HT-29 (cell line): ENCODE measurements at regions not wholly inside any gene's neighbourhood (a gene's known extent, or its start where the extent isn't known, plus 50 kb on each side); places are given as distances from the start of the nearest gene placed in this dataset.
"Not testable (repeated sequence)": the region's sequence is repeated elsewhere in the genome, so short reads cannot be mapped to it uniquely, and the experiment has no call there.

Source experiments
- DNase-seq: peaks from one replicate; pipeline ENCODE4 v3.0.0-alpha.2; 2015; ENCODE audit warnings: low spot score

DNA sequence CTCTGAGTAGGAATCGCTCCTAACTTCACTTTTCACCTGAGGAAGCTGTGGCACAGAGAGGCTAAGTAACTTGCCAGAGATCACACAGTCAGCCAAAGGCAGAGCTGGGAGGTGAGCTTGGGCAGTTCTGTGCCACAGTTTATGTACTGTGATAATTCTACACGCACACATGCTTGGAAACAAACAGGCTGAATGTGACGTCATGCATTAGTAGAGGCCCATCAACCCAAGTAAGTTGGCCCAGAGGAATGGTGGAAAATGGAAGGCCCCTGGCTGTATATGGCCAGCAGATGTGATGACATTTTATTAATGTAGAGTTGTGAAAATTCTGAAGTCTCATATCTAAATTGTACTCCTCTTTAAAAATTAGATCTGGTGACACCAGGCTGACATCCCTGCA lies 394.0 kb downstream of the MIAT start:
- no peak for DNase-seq

DNA sequence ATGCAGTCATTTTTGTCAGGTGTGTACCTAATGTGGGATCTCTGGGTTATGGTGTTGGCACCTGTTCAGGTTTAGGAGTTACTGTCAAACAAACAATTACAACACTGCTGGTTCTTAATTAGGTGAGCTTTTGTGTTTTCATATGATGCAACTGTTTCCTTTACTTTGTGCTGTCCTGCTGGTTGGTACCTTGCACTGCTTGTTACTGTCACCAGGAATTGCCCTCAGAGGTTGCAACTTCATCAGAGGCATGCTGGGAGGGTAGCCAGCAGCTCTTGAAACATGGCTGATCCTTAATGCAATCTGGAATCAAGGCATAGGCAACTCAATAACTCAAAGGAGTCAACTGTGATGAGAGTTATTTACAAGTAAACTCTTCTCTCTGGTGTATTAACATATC lies 400.3 kb downstream of the MIAT start:
- DNase-seq = no peak

DNA sequence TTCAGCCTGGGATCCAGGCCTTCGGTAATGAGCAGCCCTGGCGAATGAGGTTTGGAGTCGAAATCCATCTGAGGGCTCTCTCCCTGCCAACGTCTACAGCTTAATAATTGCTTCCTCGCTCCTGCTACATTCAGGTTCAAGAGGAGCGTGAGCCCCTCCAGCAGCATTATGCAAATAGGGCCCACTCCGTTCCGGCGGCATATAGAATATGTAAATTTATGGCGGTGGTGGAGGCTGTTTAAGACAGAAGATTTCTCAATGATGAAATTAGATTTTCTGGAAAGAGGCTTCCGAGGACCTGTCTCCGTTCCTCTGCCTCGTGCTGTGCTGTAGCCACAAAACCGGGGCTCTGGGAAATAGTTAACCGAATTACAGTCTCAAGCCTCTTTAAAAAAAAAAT lies 402.8 kb downstream of the MIAT start:
- no peak for DNase-seq

DNA sequence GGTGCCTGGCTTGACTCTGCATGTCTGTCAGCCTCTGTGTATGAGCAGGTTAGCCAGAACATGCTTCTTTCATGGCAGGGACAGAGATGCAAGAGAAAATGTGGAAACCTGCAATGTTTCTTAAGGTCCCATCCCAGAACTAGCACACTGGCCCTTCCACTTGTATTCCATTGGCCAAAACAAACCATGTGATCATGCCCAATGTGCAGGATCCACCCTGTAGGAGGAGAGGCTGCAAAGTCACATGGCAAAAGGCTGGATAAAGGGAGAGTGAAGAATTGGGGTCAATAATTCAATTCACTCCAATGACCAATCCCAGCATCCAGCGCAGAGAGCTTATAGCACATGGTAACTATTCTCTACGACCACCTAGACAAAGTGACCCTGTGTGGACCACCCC lies 405.5 kb downstream of the MIAT start:
- no peak for DNase-seq

DNA sequence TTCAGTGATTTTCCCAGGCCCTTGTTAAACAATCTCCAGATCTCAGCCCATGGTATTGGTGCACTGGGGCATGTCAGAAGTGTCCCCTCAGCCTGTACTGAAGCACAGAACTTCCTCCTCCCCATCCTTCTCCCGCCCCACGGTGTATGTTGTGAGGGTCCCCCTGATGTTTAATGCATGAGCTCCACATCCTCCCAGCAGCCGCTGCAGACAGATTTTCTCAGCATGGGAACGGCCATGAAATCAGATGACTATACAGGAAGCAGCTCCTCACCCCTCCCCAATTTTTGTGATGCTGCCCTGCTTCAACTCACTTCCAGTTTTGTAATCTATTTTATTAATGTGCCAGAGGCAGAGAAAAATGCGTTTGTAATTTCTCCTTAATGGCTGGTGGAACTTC lies 406.0 kb downstream of the MIAT start:
- DNase-seq = no peak

DNA sequence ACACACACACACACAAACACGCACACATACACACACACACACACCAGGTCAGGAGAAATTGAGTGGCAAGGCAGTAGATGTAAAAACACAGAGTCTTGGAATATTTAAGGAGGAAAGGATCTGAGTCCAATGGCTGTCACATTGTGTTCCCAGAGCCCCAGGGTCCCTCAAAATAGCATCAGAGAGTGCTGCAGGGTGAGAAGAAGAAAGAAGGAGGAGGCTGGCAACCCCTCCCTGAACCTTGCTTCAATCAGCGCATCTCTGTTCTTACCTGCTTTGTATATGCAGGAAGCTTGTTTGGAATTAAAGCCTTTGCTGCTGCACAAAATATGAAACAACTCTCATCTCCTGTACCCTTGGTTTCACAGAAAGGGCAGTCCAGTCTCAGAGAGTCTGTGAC lies 406.5 kb downstream of the MIAT start:
- DNase-seq = no peak

DNA sequence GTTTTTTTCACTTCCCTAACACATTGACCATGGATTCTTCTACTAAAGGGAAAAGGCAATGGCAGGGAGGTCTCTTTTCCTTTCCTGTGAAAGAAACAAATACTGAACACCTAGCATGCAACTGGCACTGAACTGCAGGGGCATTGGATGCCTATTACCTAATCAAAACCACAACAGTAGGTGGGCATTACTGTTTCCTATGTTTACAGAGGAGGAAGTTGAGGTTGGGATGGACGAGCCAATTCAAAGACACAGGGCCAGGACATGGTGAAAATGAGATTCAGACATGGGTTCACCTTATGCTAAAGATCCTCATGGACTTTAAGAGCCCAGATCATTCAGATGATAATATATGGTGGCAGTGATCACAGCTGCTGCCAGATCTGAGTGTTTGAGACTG lies 407.0 kb downstream of the MIAT start:
- DNase-seq = no peak

DNA sequence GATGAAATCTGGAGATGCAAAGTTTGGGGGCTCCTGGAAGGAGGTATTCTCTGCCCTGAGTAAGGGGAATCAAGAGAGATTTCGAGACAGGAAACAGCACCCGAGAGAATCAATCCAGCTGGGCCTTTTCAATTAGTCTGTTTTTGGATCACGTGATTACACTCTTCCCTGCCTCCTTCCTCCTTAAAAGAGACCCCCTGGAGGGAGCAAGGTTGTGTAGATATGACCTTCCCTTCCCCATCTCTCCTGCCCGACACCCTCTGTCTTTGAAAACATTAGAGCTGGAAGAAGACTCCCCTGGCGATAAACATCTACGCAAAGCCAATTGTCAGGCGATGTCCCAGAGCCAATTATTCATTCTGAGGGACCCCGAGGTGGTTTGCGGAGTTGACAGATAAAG lies 407.9 kb downstream of the MIAT start:
- DNase-seq = no peak

DNA sequence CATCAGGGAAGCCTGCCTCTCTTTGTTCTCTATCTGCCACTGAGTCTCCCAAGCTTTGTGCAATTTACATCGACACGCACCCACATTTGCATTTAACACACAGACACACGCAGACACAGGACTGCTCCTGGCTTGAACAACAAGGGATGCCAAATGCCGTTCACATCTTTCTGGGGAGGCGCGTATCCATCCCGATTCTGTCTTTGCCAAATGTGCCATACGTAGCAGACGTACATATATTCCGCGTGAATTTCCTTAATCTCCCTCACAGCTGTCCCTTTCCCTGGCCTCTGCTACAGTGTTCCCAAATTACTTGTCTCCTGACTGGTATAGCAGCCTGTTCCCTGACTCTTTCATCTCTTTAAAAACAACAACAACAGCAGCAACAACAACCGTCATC lies 409.5 kb downstream of the MIAT start:
- DNase-seq = no peak

DNA sequence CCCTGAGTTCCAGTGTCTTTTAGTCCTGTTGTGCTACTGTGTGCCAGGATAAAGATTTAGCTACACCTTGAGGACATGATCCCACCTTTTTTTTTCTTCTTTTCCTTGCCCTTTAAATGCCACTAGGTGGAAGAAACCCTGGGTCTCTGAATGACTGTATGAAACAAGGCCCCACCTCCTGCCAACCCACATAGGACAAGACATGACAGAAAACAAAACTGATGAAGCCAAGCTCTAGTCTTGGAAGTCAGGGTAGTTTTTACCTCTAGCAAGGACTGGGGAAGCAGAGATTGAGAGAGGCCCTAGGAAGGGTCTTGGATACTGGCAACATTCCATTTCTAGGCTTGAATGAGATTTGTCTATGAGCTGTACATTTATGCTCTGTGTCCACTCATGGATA lies 410.7 kb downstream of the MIAT start:
- no peak for DNase-seq

DNA sequence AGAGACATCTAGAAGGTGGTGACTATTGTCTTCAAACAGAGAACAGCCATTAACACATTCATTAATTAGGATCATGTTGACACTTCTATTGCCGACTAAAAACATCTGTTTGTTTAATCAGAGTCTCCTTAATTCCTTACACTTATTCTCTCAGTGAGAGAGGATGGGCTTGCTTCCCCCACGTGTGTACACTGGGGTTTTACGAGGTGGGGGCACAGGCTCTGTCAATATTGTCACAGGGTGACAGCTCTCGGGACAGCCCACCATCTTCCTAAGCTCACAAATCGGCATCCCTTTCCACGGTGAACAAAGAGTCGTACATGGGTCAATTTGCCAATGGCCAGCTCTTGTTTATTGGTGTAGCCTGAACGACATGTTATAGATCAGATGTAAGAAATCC lies 413.2 kb downstream of the MIAT start:
- no peak for DNase-seq

DNA sequence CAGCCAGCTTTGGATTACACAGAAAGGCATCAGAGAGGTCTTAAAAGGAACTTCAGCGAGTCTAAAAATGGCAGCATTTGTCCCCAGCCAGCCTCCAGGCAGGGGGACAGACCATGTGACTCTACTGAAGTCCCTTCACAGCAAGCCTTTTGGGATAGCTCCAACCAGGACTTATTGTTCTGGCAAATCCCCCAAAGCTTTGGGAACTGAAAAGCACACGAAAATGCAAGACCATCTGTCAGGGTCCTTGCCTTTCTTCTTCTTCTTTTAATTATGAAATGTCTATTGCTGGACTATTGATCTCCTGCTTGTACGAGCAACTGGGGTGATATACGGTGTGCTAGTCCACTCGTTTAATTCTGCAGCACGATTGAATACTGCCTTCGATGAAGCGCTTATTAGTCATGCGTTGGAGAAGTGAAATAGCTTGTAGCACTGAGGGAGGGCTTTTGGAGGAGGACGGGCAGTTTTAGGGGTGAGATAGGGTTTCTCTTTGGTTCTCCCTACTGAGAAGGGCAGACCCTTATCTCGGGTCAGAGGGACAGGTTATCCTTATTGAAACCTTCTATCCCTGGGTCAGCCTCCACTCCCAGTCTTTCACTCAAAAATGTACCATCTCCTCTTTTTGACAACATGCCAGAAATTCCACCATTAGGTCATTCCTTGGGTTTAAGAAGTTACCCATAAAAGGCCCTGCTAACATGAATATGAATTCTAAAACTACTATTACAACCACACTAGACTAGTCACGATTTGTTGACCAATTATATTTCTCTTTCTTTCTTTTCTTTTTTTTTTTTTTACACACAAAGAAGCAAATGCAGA lies 416.4 kb downstream of the MIAT start:
- no peak for DNase-seq

DNA sequence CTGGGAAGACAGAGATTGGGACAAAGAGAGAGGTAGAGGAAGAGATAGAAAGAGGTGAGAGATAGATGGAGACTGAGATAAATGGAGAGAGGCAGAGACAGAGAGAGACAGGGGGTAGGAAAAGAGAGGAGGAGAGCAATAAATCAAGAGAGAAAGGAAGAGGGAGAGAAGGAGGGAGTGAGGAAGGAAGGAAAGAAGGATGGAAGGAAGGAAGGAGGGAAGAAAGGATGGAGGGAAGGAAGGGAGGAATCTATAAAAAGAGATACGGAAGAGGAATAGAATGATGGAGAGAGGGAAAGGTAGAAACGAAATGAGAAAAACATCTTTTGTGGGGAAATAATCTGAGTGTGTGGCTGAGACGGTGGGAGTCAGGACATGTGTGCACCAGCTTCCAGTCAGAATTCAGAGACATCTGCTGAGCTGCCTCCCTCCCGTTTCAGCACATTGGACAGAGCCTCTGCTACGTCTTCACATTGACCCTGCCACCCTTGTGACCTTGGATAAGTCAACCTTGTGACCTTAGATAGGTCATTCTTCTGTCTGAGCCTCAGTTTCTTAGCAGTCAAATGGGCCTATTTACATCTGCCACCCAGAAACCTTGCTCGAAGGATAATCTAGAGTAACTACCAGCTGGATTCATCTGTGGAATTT lies 417.8 kb downstream of the MIAT start:
- no peak for DNase-seq

DNA sequence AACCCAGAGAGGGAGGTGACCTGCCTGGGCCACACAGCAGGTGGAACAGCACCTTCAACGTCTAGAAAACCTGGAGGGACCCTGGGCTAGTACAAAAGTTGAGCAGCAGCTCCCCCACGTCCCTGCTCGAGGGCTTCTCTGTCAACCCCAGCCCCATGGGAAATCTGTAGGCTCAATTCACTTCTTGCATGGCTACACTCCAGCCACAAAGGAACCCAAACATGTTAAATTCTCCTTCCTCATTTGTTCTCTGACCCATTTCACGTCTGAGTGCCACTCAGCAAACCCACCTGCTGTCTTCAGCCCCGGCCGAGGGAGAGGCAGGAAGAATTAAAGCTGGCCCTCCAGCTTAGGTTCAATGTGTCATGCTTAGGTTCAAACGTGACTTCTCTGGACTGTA lies 418.5 kb downstream of the MIAT start:
- no peak for DNase-seq

DNA sequence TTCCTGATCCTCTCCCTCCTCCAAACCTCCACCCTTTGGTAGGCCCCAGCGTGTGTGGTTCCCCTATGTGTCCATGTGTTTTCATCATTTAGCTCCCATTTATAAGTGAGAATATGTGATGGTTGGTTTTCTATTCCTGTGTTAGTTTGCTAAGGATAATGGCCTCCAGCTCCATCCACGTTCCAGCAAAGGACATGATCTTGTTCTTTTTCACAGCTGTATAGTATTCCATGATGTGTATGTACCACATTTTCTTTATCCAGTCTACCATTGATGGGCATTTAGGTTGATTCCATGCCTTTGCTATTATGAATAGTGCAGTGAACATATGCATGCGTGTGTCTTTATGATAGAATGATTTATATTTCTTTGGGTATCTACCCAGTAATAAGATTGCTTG lies 420.7 kb downstream of the MIAT start:
- not testable (repeated sequence) for DNase-seq

DNA sequence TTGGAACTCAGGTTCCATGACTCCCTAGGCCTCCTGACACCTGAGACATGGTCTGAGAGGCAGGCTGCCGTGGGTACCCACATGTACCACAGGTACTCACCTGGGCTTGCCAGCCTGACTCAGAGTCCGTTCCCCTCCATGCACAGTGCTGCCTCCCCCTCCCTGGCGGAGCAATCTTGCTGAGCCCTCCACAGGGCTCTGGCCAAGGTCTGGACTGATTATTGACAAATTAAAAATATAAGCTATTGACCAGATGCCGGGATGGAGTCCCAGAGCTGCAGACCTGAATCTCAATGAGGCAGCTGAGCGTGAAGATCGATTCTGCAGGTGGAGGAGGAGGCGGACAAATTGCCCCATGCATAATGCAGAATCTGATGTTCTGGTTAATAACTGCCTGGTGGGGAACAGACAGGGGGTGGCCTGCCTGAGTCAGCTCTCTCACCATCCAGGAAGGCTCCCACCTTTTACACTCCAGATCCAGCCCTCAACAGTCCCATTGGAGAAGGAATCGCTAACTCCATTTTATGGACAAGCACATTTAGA lies 422.7 kb downstream of the MIAT start:
- no peak for DNase-seq

DNA sequence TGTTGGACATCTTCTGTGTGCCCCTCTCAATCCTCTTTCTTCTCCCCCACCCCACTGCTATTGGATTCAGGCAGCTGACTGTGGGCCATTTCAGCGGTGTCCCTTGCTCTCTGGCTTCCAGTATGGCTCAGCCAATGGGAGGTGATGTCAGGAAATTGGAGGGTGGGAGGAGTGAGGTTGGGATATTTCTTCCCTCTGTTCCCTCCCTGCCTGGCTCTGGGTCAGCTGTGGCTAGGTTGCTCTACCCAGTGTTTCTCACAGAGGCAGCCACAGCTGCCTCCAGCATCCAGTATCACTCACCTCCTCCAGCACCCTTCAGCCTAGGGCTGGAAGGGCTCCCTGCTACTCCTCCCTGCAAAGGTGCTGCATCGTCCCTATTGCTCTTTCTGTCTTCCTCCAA lies 423.5 kb downstream of the MIAT start:
- no peak for DNase-seq

DNA sequence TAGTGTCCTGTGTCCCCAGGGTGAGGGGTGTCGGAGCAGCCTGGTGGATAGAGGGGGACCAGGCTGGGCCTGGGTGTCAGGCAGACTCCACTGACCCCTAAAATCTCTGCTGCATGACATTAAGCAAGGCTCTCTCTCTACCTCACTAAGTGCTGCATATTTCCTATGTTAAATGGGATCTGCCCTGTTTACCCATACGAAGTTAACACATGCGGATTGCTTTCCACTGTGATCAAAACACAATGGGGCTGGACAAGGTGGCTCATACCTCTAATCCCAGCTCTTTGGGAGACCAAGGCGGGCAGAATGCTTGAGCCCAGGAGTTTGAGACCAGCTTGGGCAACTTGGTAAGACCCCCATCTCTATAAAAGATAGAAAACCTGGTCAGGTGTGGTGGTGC lies 426.2 kb downstream of the MIAT start:
- no peak for DNase-seq

DNA sequence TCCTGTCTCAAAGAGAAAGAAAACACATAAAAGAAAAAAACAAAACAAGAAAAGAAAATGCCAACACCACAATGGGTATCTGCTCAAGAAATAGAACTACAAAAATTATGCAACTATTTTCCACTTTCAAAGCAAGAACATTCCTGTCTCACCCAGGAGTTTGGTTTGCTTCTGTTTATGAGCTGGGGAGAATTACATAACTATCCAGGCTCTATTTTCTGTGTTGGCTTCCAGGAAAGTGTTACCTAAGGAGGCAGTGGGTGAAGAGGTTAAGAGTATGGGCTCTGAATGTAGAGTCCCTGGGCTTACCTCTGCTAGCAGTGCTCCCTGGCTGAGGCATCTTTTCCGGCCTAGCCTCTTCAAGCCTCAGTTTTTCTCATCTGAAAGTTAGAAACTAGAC lies 426.7 kb downstream of the MIAT start:
- DNase-seq = no peak

DNA sequence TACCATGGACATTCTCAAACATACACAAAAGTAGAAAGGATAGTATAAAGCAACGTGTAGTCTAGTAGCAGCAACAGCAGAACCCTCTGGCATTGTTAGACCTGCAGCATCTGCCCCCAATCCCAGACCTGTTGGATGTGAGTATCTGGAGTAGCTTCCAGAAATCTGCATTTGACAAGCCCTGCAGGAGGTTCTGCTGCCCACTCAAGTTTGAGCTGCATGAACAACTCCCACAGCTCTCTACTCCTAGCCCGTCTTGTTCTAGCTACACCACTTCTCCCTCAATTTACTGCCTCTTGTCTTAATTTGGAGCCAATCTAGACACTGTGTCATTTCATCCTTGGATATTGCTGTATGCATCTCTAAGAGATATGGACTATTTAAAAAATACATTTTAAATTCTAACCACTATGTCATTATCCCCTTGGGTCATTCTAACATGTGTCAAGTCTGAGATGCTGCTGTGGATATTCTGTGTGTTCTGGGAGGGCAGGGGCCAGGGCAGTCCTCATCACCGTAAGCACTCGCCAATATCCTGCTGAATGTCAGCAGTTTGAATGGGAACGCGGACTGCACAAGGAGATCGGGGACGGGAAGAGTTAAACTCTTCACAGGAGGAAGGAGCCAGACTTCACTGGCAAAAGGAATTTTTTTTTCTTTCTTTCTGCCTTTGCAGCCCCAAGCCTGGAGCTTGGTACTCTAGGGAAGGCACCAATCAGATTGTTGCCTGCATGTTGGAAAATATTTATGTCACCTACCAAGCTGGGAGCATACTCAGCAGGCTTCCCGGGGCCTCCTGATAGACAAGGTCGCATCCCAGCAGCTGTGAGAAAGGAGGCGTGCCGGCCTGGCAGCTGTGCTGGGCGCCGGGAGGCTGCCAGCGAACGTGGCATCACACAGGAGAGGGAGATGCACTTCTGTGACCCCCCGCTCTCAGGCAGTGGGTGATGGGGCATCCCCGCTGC lies 429.0 kb downstream of the MIAT start:
- no peak for DNase-seq

DNA sequence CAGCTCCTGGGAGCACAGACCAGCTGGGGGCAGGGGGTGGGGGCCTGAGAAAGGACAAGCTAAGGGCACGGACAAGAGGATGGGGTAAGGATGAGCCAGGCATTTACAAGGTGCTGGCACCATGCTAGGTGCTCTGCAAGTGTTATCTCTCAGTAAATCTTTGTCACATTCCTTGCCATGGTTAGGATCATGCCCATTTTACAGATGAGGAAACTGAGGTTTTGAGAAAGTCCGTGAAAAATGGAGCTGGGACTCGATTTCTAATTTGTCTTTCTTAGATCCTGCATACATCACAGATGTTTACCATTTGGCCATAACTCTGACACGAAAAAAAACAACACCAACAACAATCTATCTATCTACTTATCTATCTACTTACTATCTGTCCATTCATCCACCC lies 429.7 kb downstream of the MIAT start:
- DNase-seq = no peak

DNA sequence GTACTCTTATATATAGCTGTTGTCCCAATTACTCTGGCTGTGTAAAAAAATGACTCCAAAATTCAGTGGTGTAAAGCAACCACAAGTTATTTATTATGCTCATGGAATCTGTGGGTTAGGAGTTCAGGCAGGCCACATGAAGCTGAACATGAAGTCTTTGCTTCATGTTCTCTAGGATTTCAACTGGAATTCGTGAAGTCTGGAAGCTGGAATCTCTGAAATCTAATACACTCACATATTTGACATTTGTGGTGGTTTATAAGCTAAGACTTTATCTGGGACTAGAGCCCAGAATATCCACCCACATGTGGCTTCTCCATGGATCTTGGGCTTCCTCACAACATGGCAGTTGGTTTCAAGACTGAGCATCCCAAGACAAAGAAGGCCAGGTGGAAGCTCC lies 430.6 kb downstream of the MIAT start:
- no peak for DNase-seq
